ENCODE measurements at regions not wholly inside any gene's neighbourhood (a gene's known extent, or its start where the extent isn't known, plus 50 kb on each side); places are given as distances from the start of the nearest gene placed in this dataset.

DNA sequence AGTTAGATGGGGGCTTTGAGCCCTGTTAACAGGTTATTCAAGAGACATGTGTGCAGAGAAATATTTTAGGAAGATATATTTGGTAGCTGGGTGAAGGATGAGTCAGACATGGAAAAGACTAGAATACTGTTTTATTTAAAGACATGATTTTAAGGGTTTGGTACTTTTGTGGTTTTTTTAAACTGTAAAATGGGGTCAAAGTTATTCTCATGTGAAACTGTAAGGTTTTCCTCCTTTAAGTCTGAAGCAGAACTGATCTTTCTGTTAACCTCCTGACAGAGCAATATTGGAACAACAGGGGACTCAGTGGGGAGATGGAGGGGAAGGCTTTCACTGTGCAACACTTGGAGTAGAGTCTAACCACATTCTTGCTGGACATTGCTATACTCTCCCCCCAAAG lies 112.4 kb upstream of the LSM6 start:
- TF ChIP-seq, protein P1, sequence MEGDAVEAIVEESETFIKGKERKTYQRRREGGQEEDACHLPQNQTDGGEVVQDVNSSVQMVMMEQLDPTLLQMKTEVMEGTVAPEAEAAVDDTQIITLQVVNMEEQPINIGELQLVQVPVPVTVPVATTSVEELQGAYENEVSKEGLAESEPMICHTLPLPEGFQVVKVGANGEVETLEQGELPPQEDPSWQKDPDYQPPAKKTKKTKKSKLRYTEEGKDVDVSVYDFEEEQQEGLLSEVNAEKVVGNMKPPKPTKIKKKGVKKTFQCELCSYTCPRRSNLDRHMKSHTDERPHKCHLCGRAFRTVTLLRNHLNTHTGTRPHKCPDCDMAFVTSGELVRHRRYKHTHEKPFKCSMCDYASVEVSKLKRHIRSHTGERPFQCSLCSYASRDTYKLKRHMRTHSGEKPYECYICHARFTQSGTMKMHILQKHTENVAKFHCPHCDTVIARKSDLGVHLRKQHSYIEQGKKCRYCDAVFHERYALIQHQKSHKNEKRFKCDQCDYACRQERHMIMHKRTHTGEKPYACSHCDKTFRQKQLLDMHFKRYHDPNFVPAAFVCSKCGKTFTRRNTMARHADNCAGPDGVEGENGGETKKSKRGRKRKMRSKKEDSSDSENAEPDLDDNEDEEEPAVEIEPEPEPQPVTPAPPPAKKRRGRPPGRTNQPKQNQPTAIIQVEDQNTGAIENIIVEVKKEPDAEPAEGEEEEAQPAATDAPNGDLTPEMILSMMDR (tag by site-specific recombination; IDR thresholded peaks at IDR 0.05): no peak
- TF ChIP-seq ZNF157 (tag by site-specific recombination; IDR thresholded peaks at IDR 0.05): no peak
- TF ChIP-seq, protein P2, sequence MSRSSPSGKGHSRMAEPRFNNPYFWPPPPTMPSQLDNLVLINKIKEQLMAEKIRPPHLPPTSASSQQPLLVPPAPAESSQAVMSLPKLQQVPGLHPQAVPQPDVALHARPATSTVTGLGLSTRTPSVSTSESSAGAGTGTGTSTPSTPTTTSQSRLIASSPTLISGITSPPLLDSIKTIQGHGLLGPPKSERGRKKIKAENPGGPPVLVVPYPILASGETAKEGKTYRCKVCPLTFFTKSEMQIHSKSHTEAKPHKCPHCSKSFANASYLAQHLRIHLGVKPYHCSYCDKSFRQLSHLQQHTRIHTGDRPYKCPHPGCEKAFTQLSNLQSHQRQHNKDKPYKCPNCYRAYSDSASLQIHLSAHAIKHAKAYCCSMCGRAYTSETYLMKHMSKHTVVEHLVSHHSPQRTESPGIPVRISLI (tag by site-specific recombination; IDR thresholded peaks at IDR 0.05): no peak
- TF ChIP-seq TCF7L2 (IDR thresholded peaks at IDR 0.05; ENCODE audit: borderline replicate concordance, low read depth, low read length): no peak
- no peak for TF ChIP-seq PRDM1 (tag by site-specific recombination; IDR thresholded peaks at IDR 0.05)
- TF ChIP-seq ZNF626 (tag by site-specific recombination; IDR thresholded peaks at IDR 0.05): no peak
- TF ChIP-seq ZNF133 (tag by site-specific recombination; IDR thresholded peaks at IDR 0.05): no peak

Measured in HEK293 (cell line).